Osteocyte (in vitro differentiated cells): ENCODE measurements at regions not wholly inside any gene's neighbourhood (a gene's known extent, or its start where the extent isn't known, plus 50 kb on each side); places are given as distances from the start of the nearest gene placed in this dataset.

ENCODE experiments used
- DNase-seq: peaks from one replicate; pipeline ENCODE4 v3.0.0; 2021; ENCODE audit warnings: mixed read lengths; ENCODE audit not compliant: unreplicated experiment; ENCODE audit errors: extremely low spot score
- H3K27ac Mint-ChIP-seq: one replicate; pipeline ENCODE4 v1.8.0; 2021; ENCODE audit warnings: mild to moderate bottlenecking, mixed read lengths; ENCODE audit not compliant: unreplicated experiment
- H3K27me3 Mint-ChIP-seq: one replicate; pipeline ENCODE4 v1.8.0; 2021; ENCODE audit warnings: mixed read lengths; ENCODE audit not compliant: unreplicated experiment
- H3K36me3 Mint-ChIP-seq: one replicate; pipeline ENCODE4 v1.8.0; 2021; ENCODE audit warnings: mixed read lengths; ENCODE audit not compliant: unreplicated experiment
- H3K4me1 Mint-ChIP-seq: one replicate; pipeline ENCODE4 v1.8.0; 2021; ENCODE audit warnings: mixed read lengths; ENCODE audit not compliant: unreplicated experiment
- H3K4me3 Mint-ChIP-seq: one replicate; pipeline ENCODE4 v1.8.0; 2021; ENCODE audit warnings: mild to moderate bottlenecking, moderate library complexity, mixed read lengths; ENCODE audit not compliant: unreplicated experiment
- H3K9me3 Mint-ChIP-seq: one replicate; pipeline ENCODE4 v1.8.0; 2021; ENCODE audit warnings: mixed read lengths; ENCODE audit not compliant: unreplicated experiment
- TF ChIP-seq, protein P1 (sequence below): fragments of 200-600 bp; sonication (generic); IDR thresholded peaks from 2 replicates; pipeline ENCODE4 v1.5.0; 2021; ENCODE audit warnings: antibody characterized with exemption, mild to moderate bottlenecking, moderate library complexity

DNA sequence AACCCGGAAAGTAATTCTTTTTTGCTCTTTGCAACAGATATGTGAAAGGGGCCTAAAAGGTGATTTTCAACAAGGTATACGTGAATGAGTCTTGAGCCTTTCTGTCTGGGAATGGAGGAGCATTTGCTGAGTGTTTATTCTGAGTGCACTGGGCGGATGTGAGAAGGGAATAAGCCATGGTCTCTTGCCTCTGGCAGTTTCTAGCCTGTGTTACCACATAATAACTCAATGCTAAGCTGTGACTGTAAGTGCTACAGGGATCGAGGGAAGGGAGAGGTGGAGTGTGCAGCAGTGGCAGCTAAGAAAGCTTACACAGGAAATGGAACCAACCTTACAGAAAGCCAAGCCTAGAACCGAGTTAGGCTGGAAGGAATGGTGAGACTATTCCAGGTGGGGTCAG, 444.3 kb downstream of the SLC4A3 start:
- no peaks in the 10 kb centered on the region for H3K36me3 Mint-ChIP-seq
- H3K4me3 Mint-ChIP-seq, result no peak overlapping the region
- H3K27me3 Mint-ChIP-seq, result no peaks in the 10 kb centered on the region
- no peak for DNase-seq
- H3K27ac Mint-ChIP-seq, result peak overlapping the region; percentile 6
- H3K4me1 Mint-ChIP-seq, result peaks cover 52% of the 10 kb centered on the region
- no peaks in the 10 kb centered on the region for H3K9me3 Mint-ChIP-seq
- TF ChIP-seq, protein P1, sequence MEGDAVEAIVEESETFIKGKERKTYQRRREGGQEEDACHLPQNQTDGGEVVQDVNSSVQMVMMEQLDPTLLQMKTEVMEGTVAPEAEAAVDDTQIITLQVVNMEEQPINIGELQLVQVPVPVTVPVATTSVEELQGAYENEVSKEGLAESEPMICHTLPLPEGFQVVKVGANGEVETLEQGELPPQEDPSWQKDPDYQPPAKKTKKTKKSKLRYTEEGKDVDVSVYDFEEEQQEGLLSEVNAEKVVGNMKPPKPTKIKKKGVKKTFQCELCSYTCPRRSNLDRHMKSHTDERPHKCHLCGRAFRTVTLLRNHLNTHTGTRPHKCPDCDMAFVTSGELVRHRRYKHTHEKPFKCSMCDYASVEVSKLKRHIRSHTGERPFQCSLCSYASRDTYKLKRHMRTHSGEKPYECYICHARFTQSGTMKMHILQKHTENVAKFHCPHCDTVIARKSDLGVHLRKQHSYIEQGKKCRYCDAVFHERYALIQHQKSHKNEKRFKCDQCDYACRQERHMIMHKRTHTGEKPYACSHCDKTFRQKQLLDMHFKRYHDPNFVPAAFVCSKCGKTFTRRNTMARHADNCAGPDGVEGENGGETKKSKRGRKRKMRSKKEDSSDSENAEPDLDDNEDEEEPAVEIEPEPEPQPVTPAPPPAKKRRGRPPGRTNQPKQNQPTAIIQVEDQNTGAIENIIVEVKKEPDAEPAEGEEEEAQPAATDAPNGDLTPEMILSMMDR, result no peak

DNA sequence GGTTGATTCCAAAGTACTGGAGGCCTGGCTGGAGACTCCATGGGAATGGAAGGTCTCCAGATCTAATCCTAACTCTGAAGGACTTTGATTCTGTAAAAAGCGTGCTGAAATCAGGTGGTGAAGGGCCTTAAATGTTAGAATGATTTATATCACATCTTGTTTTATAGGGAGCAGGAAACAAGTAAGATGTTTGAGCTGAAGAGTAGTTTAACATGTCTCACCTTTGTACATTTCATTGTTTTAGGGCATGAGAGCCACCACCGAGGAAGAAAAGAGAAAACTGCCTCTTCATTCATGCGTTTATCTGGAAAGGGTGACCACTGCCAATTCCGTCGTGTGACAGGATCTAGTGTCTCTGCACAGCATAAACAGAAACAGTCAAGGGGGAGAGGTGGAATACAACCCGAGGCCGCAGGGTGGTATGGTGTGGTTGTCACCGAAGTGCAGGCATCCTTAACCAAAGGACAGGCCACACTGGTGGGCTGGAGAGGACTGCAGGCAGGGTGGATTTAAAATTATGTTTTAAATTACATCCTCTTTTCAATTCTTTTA, 445.3 kb downstream of the SLC4A3 start:
- Mint-ChIP-seq H3K9me3 (no peaks in the 10 kb centered on the region), H3K36me3 (no peaks in the 10 kb centered on the region), H3K4me3 (no peak overlapping the region), H3K27ac (no peak overlapping the region), H3K27me3 (no peaks in the 10 kb centered on the region), H3K4me1 (peaks cover 61% of the 10 kb centered on the region)
- TF ChIP-seq, protein P1, result no peak
- DNase-seq, result no peak

DNA sequence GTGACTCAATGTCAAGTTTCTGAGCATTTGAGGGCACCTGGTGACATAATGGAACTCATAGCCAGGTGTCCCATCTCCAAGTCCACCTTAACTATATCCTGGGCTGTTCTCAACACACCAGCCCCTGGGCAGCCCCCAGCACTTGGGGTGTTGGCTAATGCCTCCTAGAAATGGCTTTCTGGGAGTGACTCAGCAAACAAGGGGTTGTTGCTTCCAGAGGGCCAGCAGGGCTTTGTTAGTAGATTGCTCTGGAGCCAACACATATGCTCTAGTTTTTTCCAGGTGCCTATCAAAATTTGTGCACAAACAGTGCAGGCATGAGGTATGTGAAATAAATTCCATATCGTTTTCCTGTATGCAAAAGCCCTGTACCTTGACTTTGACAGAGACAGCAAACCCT, 448.4 kb downstream of the SLC4A3 start:
- Mint-ChIP-seq H3K4me3 (no peak overlapping the region), H3K27ac (no peak overlapping the region), H3K27me3 (no peaks in the 10 kb centered on the region), H3K36me3 (no peaks in the 10 kb centered on the region), H3K9me3 (no peaks in the 10 kb centered on the region), H3K4me1 (peaks cover 69% of the 10 kb centered on the region)
- no peak for DNase-seq
- TF ChIP-seq, protein P1, result no peak

DNA sequence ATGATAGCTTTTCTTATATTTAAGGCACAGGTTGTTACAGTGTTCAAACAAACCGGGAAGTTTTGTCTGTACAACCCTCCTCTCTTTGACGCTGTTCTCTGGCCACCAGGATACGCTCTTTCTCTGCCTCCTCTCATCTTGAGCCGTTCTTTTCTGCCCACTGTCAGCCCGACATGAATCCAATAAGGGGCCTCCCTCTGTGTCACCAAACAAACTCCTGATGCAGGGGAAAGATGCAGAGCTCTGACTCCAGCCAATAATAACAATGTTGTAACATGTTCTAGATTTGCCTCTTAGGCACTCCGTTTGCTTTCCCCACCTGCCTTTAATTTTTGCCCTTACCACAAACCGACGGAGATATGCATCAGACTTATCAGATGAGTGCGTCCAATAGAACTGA, 449.3 kb downstream of the SLC4A3 start:
- Mint-ChIP-seq H3K9me3 (no peaks in the 10 kb centered on the region), H3K4me1 (peaks cover 71% of the 10 kb centered on the region), H3K36me3 (no peaks in the 10 kb centered on the region), H3K27me3 (no peaks in the 10 kb centered on the region), H3K4me3 (peak overlapping the region; percentile 6), H3K27ac (peak overlapping the region; percentile 96)
- TF ChIP-seq, protein P1, result peak; percentile 61
- no peak for DNase-seq

DNA sequence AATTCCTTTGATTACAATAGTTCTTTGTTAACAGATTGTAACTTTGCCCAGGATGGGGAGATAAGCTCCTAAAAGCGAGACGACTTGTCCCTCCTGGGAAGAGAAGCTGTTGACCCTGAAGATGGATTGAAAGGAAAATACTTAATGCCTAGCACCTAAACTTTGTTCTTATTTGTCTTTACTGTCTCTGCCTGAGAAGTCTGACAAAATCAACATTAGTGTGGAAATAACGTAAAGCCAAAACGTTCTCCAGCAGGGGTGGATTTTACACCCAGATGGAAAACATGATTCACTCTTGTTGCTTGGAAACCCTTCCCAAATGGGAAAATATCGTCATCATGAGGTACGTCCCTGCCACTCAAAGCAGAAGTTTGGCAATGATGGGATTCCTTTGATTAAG, 450.1 kb downstream of the SLC4A3 start:
- DNase-seq, result no peak
- no peaks in the 10 kb centered on the region for H3K36me3 Mint-ChIP-seq
- TF ChIP-seq, protein P1, result no peak

More for the DNA sequence above, 450.1 kb downstream of the SLC4A3 start:
- H3K27me3 Mint-ChIP-seq, result no peaks in the 10 kb centered on the region
- peak overlapping the region; percentile 96 for H3K27ac Mint-ChIP-seq
- H3K4me3 Mint-ChIP-seq, result no peak overlapping the region
- no peaks in the 10 kb centered on the region for H3K9me3 Mint-ChIP-seq
- peaks cover 68% of the 10 kb centered on the region for H3K4me1 Mint-ChIP-seq
